IPS-NIHi7 (cell line): ENCODE measurements at regions not wholly inside any gene's neighbourhood (a gene's known extent, or its start where the extent isn't known, plus 50 kb on each side); places are given as distances from the start of the nearest gene placed in this dataset.

ENCODE experiments used
- DNase-seq: peaks from one replicate; pipeline ENCODE4 v3.0.0; 2012; ENCODE audit warnings: mixed read lengths; ENCODE audit errors: extremely low spot score

- DNase-seq = no peak
Measured at GRCh38 chr13:73404581-73404980, 345.8 kb downstream of the KLF5 start.

- no peak for DNase-seq
Measured at GRCh38 chr13:73403355-73404120, 344.7 kb downstream of the KLF5 start.

- peak; percentile 26 for DNase-seq
Measured at GRCh38 chr13:73401769-73402168, 343.0 kb downstream of the KLF5 start.

- DNase-seq = no peak
Measured at GRCh38 chr13:73399347-73400216, 340.8 kb downstream of the KLF5 start.

GRCh38 chr13:73397496-73398305 is 338.9 kb downstream of the KLF5 start:
- no peak for DNase-seq

- DNase-seq = no peak
Measured at GRCh38 chr13:73394066-73394465, 335.3 kb downstream of the KLF5 start.

GRCh38 chr13:73390100-73390499 is 331.3 kb downstream of the KLF5 start:
- DNase-seq = no peak

- no peak for DNase-seq
Measured at GRCh38 chr13:73388586-73388985, 329.8 kb downstream of the KLF5 start.

- no peak for DNase-seq
Measured at GRCh38 chr13:73387318-73387717, 328.5 kb downstream of the KLF5 start.

GRCh38 chr13:73385848-73386247 is 327.0 kb downstream of the KLF5 start:
- DNase-seq = no peak

- no peak for DNase-seq
Measured at GRCh38 chr13:73372666-73373627, 314.1 kb downstream of the KLF5 start.

- DNase-seq = no peak
Measured at GRCh38 chr13:73370066-73370465, 311.3 kb downstream of the KLF5 start.

- no peak for DNase-seq
Measured at GRCh38 chr13:73369095-73369494, 310.3 kb downstream of the KLF5 start.

GRCh38 chr13:73368608-73369007 is 309.8 kb downstream of the KLF5 start:
- no peak for DNase-seq

GRCh38 chr13:73367886-73368285 is 309.1 kb downstream of the KLF5 start:
- no peak for DNase-seq

- DNase-seq = no peak
Measured at GRCh38 chr13:73366241-73366640, 307.4 kb downstream of the KLF5 start.

GRCh38 chr13:73365681-73366080 is 306.9 kb downstream of the KLF5 start:
- no peak for DNase-seq

GRCh38 chr13:73365252-73365651 is 306.4 kb downstream of the KLF5 start:
- no peak for DNase-seq

- no peak for DNase-seq
Measured at GRCh38 chr13:73364736-73365135, 305.9 kb downstream of the KLF5 start.

GRCh38 chr13:73358606-73359095 is 299.8 kb downstream of the KLF5 start:
- no peak for DNase-seq

- DNase-seq = no peak
Measured at GRCh38 chr13:73355134-73355533, 296.3 kb downstream of the KLF5 start.
